ENCODE measurements at regions not wholly inside any gene's neighbourhood (a gene's known extent, or its start where the extent isn't known, plus 50 kb on each side); places are given as distances from the start of the nearest gene placed in this dataset.

GRCh38 chr6:87785229-87785862 lies 83.3 kb upstream of the AKIRIN2 start:
- TF ChIP-seq CTCF (IDR thresholded peaks at IDR 0.05; ENCODE audit: insufficient read depth, low read length, severe bottlenecking) = no peak
- H3K27me3 ChIP-seq (ENCODE audit: control insufficient read depth, insufficient read depth, low read length) = no peaks in the 10 kb centered on the region
- H3K36me3 ChIP-seq (ENCODE audit: control insufficient read depth, insufficient read depth, low read length) = no peaks in the 10 kb centered on the region
- DNase-seq (ENCODE audit: low read depth) (no peak), FAIRE-seq (no peak)
- H3K4me3 ChIP-seq (ENCODE audit: low read depth, low read length) = no peak overlapping the region

GRCh38 chr6:87784690-87785089 lies 82.7 kb upstream of the AKIRIN2 start:
- no peaks in the 10 kb centered on the region for H3K36me3 ChIP-seq (ENCODE audit: control insufficient read depth, insufficient read depth, low read length)
- FAIRE-seq = peak; percentile 23
- no peak overlapping the region for H3K4me3 ChIP-seq (ENCODE audit: low read depth, low read length)
- no peaks in the 10 kb centered on the region for H3K27me3 ChIP-seq (ENCODE audit: control insufficient read depth, insufficient read depth, low read length)
- no peak for DNase-seq (ENCODE audit: low read depth)
- no peak for TF ChIP-seq CTCF (IDR thresholded peaks at IDR 0.05; ENCODE audit: insufficient read depth, low read length, severe bottlenecking)

GRCh38 chr6:87784051-87784450 lies 82.0 kb upstream of the AKIRIN2 start:
- no peaks in the 10 kb centered on the region for H3K27me3 ChIP-seq (ENCODE audit: control insufficient read depth, insufficient read depth, low read length)
- FAIRE-seq = no peak

DNA sequence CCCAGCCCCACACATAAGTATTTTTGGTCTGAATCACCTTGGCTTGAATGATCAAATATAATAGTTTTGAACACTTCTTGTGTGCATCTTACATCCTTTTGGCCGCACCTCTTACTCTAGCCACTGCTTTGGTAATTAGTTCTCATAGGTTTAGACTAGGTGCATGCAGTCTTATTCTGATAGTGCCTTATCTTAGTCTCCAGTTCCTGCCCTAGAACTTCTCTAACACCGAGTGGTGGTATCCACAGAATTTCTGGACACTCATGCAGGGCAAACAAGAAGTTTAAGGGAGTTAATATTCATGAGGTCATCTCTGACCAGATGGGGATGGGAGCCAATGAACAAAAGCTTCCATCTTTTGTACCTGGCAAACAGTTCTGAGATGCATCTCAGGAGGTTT lies 77.5 kb upstream of the AKIRIN2 start:
- FAIRE-seq = no peak

More at GRCh38 chr6:87784051-87784450, 82.0 kb upstream of the AKIRIN2 start:
- Histone ChIP-seq H3K36me3 (ENCODE audit: control insufficient read depth, insufficient read depth, low read length) (no peaks in the 10 kb centered on the region), H3K4me3 (ENCODE audit: low read depth, low read length) (no peak overlapping the region)
- no peak for DNase-seq (ENCODE audit: low read depth)
- TF ChIP-seq CTCF (IDR thresholded peaks at IDR 0.05; ENCODE audit: insufficient read depth, low read length, severe bottlenecking) = no peak

DNA sequence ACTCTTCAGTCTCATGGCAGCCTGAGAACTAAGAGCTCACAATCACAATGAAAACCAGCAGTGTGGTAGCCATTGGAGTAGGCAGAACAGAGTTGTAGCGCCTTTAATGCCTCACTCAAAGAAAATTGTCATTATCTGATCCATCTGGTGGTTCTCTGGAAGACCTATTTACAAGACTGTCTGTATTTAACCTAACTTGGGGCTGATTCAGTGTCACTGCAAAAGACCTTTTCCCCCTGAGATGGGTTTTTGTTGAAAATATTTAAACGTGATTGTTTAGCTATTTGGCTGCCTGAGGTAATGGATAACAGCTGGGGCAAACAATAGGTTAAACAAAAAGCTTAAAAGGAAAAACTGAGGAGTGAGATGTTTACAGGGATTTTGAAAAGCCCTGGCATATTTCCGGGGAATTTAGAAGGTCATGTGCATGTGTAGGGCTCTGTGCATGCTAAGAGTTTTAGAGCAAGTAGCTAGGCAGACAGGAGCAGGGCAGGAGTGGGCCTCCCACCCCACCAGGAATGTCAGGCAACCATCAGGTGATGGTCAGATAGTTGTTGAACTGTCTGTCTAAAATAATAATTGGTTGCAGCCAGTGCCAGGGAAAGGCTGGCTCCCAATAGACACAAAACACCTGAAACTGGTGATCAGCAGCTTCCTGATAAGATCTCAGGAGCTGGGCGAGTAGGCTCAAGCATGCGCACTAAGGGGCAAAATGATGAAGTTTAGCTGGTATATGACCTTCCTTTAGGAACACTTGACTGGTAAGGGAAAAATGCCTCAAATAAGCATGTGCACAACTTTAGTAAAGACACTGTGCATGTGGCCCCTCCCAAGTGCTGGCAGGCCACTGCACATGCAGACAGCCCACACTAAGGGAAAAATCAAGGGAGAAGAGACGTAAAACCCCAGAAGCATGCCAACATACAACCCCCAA lies 70.8 kb upstream of the AKIRIN2 start:
- DNase-seq (ENCODE audit: low read depth) (no peak), FAIRE-seq (no peak)
- H3K27me3 ChIP-seq (ENCODE audit: control insufficient read depth, insufficient read depth, low read length) = no peaks in the 10 kb centered on the region
- H3K36me3 ChIP-seq (ENCODE audit: control insufficient read depth, insufficient read depth, low read length) = no peaks in the 10 kb centered on the region
- no peak for TF ChIP-seq CTCF (IDR thresholded peaks at IDR 0.05; ENCODE audit: insufficient read depth, low read length, severe bottlenecking)
- H3K4me3 ChIP-seq (ENCODE audit: low read depth, low read length) = no peak overlapping the region

More for the DNA sequence above, 77.5 kb upstream of the AKIRIN2 start:
- no peak for DNase-seq (ENCODE audit: low read depth)
- no peaks in the 10 kb centered on the region for H3K27me3 ChIP-seq (ENCODE audit: control insufficient read depth, insufficient read depth, low read length)
- TF ChIP-seq CTCF (IDR thresholded peaks at IDR 0.05; ENCODE audit: insufficient read depth, low read length, severe bottlenecking) = no peak
- H3K36me3 ChIP-seq (ENCODE audit: control insufficient read depth, insufficient read depth, low read length) = no peaks in the 10 kb centered on the region
- H3K4me3 ChIP-seq (ENCODE audit: low read depth, low read length) = no peak overlapping the region

Measured in bronchial epithelial cell (primary cell).